Glutamatergic neuron (in vitro differentiated cells): ENCODE measurements at regions not wholly inside any gene's neighbourhood (a gene's known extent, or its start where the extent isn't known, plus 50 kb on each side); places are given as distances from the start of the nearest gene placed in this dataset.

ENCODE experiments used
- DNase-seq: peaks from one replicate; pipeline ENCODE4 v3.0.0; 2022
- H3K27ac Mint-ChIP-seq: one replicate; pipeline ENCODE4 v1.8.0; 2020; ENCODE audit warnings: mild to moderate bottlenecking, mixed read lengths, inconsistent platforms; ENCODE audit not compliant: unreplicated experiment
- H3K27me3 Mint-ChIP-seq: one replicate; pipeline ENCODE4 v1.8.0; 2020; ENCODE audit warnings: mild to moderate bottlenecking, moderate library complexity, mixed read lengths, inconsistent platforms; ENCODE audit not compliant: unreplicated experiment
- H3K36me3 Mint-ChIP-seq: one replicate; pipeline ENCODE4 v1.8.0; 2020; ENCODE audit warnings: mild to moderate bottlenecking, mixed read lengths, inconsistent platforms; ENCODE audit not compliant: unreplicated experiment
- H3K4me1 Mint-ChIP-seq: one replicate; pipeline ENCODE4 v1.8.0; 2020; ENCODE audit warnings: mild to moderate bottlenecking, low read depth, mixed read lengths, inconsistent platforms; ENCODE audit not compliant: unreplicated experiment
- H3K4me3 Mint-ChIP-seq: one replicate; pipeline ENCODE4 v1.8.0; 2020; ENCODE audit warnings: mild to moderate bottlenecking, mixed read lengths, inconsistent platforms; ENCODE audit not compliant: unreplicated experiment
- H3K9me3 Mint-ChIP-seq: one replicate; pipeline ENCODE4 v1.8.0; 2020; ENCODE audit warnings: mild to moderate bottlenecking, moderate library complexity, mixed read lengths, inconsistent platforms; ENCODE audit not compliant: unreplicated experiment
- TF ChIP-seq, protein P1 (sequence below): fragments of 200-600 bp; sonication (generic); IDR thresholded peaks from one replicate; pipeline ENCODE4 v1.5.0; 2021; ENCODE audit not compliant: partially characterized antibody, unreplicated experiment

DNA sequence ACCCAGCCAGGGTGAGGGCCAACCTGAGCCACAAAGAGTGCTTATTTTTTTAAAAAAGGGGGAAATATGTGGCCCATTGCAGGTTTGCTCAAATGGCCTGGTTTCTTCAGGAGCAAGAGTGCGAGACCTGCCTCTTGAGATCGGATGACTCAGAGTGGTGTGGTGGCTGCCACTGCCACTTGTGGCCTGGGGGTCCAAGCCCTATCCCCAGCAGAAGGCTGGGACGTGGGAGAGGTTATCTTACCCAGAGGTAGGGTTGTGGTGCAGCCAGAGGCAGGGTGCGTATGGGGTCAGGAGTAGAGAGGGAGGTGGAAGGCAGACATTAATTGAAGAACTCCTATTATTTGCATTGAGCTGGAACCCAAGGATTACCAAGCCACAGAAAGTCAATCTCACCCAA lies 83.2 kb upstream of the SMAD3 start:
- Mint-ChIP-seq H3K4me3 (no peak overlapping the region), H3K9me3 (no peaks in the 10 kb centered on the region), H3K36me3 (no peaks in the 10 kb centered on the region), H3K27ac (no peak overlapping the region), H3K4me1 (no peaks in the 10 kb centered on the region), H3K27me3 (peaks cover 2% of the 10 kb centered on the region)
- TF ChIP-seq, protein P1, sequence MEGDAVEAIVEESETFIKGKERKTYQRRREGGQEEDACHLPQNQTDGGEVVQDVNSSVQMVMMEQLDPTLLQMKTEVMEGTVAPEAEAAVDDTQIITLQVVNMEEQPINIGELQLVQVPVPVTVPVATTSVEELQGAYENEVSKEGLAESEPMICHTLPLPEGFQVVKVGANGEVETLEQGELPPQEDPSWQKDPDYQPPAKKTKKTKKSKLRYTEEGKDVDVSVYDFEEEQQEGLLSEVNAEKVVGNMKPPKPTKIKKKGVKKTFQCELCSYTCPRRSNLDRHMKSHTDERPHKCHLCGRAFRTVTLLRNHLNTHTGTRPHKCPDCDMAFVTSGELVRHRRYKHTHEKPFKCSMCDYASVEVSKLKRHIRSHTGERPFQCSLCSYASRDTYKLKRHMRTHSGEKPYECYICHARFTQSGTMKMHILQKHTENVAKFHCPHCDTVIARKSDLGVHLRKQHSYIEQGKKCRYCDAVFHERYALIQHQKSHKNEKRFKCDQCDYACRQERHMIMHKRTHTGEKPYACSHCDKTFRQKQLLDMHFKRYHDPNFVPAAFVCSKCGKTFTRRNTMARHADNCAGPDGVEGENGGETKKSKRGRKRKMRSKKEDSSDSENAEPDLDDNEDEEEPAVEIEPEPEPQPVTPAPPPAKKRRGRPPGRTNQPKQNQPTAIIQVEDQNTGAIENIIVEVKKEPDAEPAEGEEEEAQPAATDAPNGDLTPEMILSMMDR, result no peak
- no peak for DNase-seq

- Mint-ChIP-seq H3K9me3 (no peaks in the 10 kb centered on the region), H3K36me3 (no peaks in the 10 kb centered on the region), H3K27ac (no peak overlapping the region), H3K27me3 (peaks cover 2% of the 10 kb centered on the region), H3K4me1 (no peaks in the 10 kb centered on the region), H3K4me3 (no peak overlapping the region)
- TF ChIP-seq, protein P1, result no peak
- DNase-seq, result no peak
These were observed 82.6 kb upstream of the SMAD3 start for GRCh38 chr15:66982816-66983215.

DNA sequence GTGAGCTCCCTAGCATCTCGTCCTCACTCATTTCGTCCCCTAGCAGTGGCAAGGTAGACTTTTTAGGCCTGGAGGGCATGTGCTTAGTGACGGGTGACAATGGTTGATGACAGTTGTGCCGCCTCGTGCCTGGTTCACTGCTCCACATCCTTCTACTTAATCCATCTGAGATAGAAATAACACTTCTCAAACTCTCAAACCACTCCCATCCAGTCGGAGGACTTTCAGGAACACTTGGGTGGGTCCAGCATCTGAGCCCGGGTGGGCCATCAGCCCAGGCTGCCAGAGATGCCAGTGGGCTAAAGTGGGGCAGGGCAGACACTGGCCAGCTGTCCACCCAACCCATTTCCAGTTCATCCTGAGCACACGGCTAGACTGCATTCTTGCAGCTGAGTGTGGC lies 79.7 kb upstream of the SMAD3 start:
- peaks cover 12% of the 10 kb centered on the region for H3K36me3 Mint-ChIP-seq
- H3K27me3 Mint-ChIP-seq, result peaks cover 2% of the 10 kb centered on the region
- no peak for DNase-seq
- H3K9me3 Mint-ChIP-seq, result no peaks in the 10 kb centered on the region
- no peaks in the 10 kb centered on the region for H3K4me1 Mint-ChIP-seq
- TF ChIP-seq, protein P1, result no peak
- H3K4me3 Mint-ChIP-seq, result no peak overlapping the region
- no peak overlapping the region for H3K27ac Mint-ChIP-seq

- Mint-ChIP-seq H3K4me3 (no peak overlapping the region), H3K27me3 (peaks cover 2% of the 10 kb centered on the region), H3K36me3 (peaks cover 12% of the 10 kb centered on the region), H3K27ac (no peak overlapping the region), H3K4me1 (no peaks in the 10 kb centered on the region), H3K9me3 (no peaks in the 10 kb centered on the region)
- DNase-seq, result no peak
- TF ChIP-seq, protein P1, result no peak
These were observed 78.5 kb upstream of the SMAD3 start for GRCh38 chr15:66986951-66987350.

DNA sequence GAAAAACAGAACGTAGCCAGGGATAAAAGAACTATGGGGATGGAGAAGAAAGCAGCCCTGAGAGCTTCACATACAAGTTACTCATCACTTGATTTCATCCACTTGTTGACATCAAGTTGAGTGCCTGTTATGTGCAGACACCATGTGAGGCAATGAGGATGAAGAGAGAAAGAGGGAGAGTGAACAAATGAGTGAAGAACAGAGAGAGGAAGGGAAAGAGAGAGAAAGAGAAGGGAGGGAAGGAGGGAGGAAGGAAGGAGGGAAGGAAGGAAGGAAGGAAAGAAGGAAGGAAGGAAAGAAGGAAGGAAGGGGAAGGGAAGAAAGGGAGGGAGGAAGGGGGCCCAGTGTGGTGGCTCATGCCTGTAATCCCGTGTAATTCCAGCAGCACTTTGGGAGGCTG lies 72.3 kb upstream of the SMAD3 start:
- Mint-ChIP-seq H3K36me3 (peaks cover 12% of the 10 kb centered on the region), H3K4me3 (no peak overlapping the region), H3K27me3 (no peaks in the 10 kb centered on the region), H3K9me3 (no peaks in the 10 kb centered on the region), H3K27ac (no peak overlapping the region), H3K4me1 (no peaks in the 10 kb centered on the region)
- no peak for DNase-seq
- TF ChIP-seq, protein P1, result no peak
